GM19372 (cell line): ENCODE measurements at regions not wholly inside any gene's neighbourhood (a gene's known extent, or its start where the extent isn't known, plus 50 kb on each side); places are given as distances from the start of the nearest gene placed in this dataset.

Experiments used
- ATAC-seq: cut with Tn5 transposase; IDR thresholded peaks from one replicate; pipeline ENCODE4 v1.9.1; 2021; ENCODE audit warnings: mild to moderate bottlenecking, low read depth, moderate library complexity; ENCODE audit not compliant: unreplicated experiment

GRCh38 chr13:34577051-34577450, 365.0 kb upstream of the NBEA start:
- no peak for ATAC-seq

GRCh38 chr13:34578471-34578870, 363.6 kb upstream of the NBEA start:
- no peak for ATAC-seq

DNA sequence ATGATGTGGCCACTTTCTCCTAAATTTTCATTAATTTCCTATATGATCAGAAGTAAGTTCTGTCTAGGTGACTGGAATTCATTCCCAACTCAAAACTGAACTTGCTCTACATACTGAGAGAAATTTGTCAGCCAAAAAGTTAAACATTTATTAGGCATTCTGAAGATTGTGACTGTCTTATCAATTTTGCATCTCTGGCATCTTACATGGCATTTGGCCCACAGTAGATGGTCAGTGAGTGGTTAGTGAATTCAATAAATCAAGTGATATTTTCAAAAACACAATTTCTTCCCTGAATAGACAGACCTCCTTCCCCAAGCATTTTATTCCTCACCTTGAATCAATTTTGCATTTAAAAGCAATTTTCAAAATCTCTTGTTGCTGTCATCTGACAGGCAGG, 363.2 kb upstream of the NBEA start:
- ATAC-seq: no peak

- ATAC-seq: no peak
These were observed 358.9 kb upstream of the NBEA start for GRCh38 chr13:34583181-34583580.

DNA sequence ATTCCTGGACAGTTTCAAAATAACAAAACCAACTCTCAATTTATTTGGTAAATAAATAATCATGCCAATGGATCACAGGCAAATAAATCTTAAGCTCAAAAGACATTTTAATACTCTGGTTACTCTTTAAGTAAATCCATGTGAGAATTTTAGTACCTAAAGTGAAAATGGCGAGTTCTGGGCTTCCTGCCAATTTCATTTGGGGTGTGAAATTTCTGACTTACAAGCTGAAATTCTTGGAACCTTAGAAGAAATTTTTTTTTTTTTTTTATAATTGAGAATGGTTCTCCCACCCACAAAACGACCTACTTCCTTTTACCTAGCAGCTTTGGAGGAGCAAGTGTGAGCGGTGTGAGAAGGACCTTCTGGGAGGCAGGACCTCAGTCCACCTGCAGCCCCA, 354.5 kb upstream of the NBEA start:
- ATAC-seq: no peak

- ATAC-seq: no peak
These were observed 353.7 kb upstream of the NBEA start for GRCh38 chr13:34588362-34588761.

- ATAC-seq: no peak
These were observed 352.5 kb upstream of the NBEA start for GRCh38 chr13:34589581-34589980.

DNA sequence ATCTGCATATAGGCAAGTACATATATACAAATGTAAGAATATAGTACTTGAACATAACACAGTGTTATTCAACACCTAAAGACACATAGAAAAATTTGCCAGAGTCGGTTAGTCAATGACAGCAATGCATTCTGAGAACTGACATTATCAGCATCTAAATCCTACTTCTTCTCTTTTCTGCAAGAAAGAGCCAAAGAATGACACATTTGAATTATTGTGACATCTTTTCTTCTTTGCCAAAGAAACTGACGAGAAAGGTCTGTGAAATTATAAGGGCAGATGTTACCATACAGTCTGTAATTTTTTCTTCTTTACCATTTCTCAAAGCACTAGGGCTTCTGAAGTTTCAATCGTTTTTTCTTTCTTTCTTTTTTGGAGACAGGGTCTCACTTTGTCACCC, 350.9 kb upstream of the NBEA start:
- ATAC-seq: no peak

DNA sequence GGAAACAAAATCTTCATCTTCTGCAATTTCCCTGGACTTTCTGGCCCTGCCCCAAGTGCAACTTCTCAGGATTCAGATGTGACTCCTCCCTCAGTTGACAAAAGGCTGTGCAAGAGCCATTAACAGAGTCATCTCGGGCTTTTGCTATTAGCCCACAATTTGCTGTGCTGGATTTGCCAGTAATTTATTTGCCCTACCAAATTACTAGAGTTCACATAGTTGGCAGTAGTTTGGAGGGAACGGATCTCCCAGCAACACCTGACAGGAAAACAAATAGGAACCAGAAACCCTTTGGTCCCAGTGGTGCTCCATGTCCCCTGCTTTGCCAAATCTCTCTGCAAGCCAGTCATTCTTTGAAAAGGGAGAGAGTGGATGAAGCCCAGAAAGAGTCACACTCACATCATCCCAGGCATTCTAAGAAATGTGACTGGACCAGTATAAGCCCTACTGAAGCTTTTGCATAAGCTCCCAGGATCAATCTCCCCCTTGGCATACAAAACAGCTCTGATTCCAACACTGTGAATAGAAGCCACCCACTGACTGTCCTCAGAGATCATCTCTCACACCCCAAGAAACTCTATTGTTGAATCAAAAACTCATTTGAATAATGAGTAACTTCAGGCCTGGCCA, 350.1 kb upstream of the NBEA start:
- ATAC-seq: no peak

DNA sequence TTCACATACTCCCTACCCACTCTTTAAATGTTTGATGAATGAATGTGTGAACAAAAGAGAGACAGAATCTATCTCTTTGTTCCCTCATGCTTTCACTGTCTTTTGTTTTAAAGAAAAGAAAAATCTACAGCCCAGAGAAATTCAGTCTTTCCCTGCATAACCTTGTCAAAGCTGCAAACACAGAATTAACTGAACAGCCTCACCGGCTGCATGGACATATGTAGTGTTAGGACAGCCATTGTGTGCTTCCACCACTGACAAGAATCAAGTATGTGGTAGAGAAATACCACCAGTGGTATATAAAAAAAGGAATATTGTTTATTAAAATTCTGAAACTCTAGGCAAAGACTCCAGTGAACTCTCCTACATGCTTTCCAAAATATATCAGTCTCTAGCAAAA, 348.4 kb upstream of the NBEA start:
- no peak for ATAC-seq

DNA sequence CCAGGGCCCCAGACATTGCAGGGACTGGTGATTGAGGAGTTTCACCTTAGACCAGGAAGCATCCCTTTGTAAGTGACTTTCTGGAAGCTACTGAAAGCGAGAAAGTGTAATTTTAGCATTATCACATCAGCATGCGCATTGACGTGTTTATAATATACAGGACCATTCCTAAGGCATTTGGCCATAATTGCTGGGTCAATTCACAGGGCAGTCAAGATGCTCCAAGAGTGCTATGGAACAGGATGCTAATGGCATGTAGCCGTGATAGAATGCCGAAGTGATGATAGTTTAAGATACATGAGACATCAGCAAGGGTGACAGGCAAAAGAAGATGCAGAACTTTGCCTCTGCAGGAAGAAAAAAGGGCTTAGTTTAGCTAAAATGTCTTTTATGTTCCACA, 347.6 kb upstream of the NBEA start:
- no peak for ATAC-seq

GRCh38 chr13:34608331-34608730, 333.7 kb upstream of the NBEA start:
- ATAC-seq: no peak

DNA sequence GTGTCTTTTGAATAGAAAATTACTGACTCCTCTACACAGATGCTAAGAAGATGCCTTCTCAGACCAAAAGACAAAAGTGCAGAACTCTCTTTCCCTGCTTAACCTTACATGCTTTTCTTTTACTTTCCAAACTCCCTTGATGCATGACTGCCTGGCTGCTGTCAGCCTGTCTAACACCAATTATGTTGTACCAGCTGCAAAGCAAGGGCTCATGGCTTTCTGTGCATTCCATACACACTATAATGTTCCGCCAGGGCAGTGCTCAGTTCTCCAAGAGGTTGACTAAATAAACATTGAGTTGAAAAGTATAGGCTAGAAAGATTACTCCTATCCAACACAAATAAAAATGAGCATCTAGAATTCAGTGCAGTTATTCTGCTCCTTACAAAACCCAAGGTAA, 330.4 kb upstream of the NBEA start:
- no peak for ATAC-seq

- no peak for ATAC-seq
These were observed 324.5 kb upstream of the NBEA start for GRCh38 chr13:34617473-34618083.

GRCh38 chr13:34618654-34619053, 323.4 kb upstream of the NBEA start:
- ATAC-seq: no peak

DNA sequence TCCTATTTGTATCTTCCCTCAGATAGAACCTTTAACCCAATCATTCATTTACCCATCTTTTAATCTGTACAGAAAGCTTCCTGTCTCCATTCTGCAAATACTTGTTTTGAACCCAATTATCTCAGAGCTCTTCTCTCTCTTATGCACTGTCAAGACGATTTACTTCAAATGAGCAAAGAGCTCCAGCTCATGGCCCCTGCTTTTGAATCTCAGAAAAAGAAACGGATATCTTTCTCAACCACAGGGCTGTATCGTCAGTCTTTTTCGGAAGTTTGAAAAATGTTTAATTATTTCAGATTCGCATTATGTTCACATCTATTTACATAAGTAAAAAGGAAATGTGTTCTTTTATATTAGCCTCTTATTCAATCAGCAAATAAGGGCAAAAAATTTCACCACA, 322.7 kb upstream of the NBEA start:
- ATAC-seq: no peak

DNA sequence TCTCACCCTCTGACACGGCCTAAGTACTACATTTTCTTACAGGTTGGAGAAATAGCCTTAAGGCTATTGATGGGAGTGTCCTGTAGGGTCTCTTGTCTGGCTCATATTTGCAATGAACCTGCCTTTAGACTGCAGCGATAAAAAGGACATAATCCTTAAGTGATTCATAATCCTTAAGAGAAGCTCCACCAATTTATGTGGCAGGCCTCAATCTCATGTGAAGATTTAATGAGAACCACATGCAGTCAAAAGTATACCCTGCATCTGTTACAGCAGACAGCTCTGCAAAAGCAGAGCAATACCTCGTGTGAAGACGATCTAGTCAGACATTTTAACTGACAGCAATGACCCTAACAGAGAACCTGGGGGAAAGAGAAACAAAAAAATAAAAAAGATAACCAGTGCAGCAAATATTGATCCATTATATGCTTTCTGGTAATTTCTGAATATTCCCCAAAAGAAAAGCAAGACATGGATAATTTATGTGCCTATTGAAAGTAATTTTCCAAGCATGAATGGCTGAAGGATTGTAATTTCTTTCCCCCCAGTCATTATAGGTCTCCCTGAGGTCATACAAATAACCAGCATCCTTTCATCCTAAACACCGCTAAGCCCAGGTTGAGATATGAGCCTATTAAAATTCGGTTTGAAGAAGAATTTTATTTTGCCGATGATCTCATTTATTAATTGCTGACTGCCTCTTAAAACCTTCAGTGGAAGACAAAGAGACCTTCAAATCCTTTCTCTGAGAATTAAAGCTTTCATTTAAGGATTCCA, 321.8 kb upstream of the NBEA start:
- no peak for ATAC-seq

DNA sequence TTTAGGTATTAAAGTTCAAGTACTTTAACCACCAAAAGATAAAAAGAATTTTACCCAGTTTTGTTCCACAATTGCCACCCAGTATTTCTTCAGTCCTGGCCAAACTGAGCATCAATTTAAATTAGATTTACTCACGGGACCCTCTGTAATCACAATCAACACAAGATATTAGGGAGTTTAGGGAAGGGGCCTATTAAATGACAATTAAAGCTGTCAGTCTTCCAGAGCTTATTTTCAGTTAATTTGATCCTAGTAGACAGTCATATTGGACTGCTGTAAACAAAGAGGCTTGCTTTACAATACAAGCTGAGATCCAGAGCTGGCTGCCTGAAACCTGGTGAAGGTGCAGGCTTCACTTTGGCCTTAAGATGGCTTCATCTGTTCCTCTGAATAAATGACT, 321.2 kb upstream of the NBEA start:
- ATAC-seq: no peak

DNA sequence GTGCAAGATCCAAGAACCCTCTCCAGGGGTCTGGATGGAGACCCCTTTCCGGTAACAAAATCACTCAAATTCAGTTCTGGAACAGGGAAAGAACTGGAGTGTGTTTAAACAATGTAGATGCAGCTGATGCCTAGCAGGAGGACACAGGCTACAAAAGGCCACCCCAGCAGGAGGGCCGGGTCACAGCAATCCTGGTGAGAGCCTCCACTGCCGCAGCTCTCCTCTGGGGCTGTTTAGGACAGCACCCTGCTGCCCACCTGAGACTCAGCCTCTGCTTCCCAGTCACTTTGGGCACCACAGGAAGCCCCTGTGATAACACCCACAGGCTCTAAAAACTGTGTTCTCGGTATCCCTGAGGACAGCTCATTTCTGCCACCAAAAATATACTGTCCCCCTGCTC, 318.7 kb upstream of the NBEA start:
- no peak for ATAC-seq

- no peak for ATAC-seq
These were observed 314.4 kb upstream of the NBEA start for GRCh38 chr13:34627509-34628208.

GRCh38 chr13:34628209-34628682, 313.8 kb upstream of the NBEA start:
- no peak for ATAC-seq
